A549 (cell line): ENCODE measurements at regions not wholly inside any gene's neighbourhood (a gene's known extent, or its start where the extent isn't known, plus 50 kb on each side); places are given as distances from the start of the nearest gene placed in this dataset.

Experiments
- CEBPB ChIP-seq, 2 experiments: fragments of >200 bp in 1 of 2; sonication (Bioruptor Twin) in 1 of 2; formaldehyde crosslinking in 1 of 2; IDR thresholded peaks; 2 replicates each; pipeline ENCODE4 v1.6.1; 2012 to 2016
- CTCF ChIP-seq: fragments of >200 bp; sonication (Bioruptor Twin); formaldehyde crosslinking; IDR thresholded peaks from 3 replicates; pipeline ENCODE4 v1.5.1; 2016
- ZFP36 ChIP-seq: fragments of 450-650 bp; IDR thresholded peaks from 2 replicates; pipeline ENCODE4 v1.6.1; 2014; ENCODE audit warnings: borderline replicate concordance; ENCODE audit not compliant: partially characterized antibody

GRCh38 chr2:78589871-78590270 lies 435.6 kb upstream of the REG3G start:
- TF ChIP-seq CTCF (no peak), ZFP36 (no peak), CEBPB (IDR thresholded peaks at IDR 0.05) (no peak)
